ENCODE measurements at regions not wholly inside any gene's neighbourhood (a gene's known extent, or its start where the extent isn't known, plus 50 kb on each side); places are given as distances from the start of the nearest gene placed in this dataset.
"Not testable (repeated sequence)": the region's sequence is repeated elsewhere in the genome, so short reads cannot be mapped to it uniquely, and the experiment has no call there.

GRCh38 chr17:53628011-53628410 lies 194.7 kb upstream of the KIF2B start:
- peak; percentile 90 for ATAC-seq
- TF ChIP-seq ZNF70 (CRISPR knock-in tag; IDR thresholded peaks at IDR 0.05) (no peak), ISL1 (CRISPR knock-in tag; IDR thresholded peaks at IDR 0.05) (peak; percentile 76)

- ATAC-seq, result peak; percentile 71
- TF ChIP-seq TOX (CRISPR knock-in tag; IDR thresholded peaks at IDR 0.05; ENCODE audit: borderline replicate concordance), result no peak
- TF ChIP-seq ISL1 (CRISPR knock-in tag; IDR thresholded peaks at IDR 0.05), result no peak
- TF ChIP-seq ESRRG (CRISPR knock-in tag; IDR thresholded peaks at IDR 0.05), result no peak
- TF ChIP-seq CSDC2 (CRISPR knock-in tag; IDR thresholded peaks at IDR 0.05), result no peak
- no peak for TF ChIP-seq GLIS3 (CRISPR knock-in tag; IDR thresholded peaks at IDR 0.05)
- TF ChIP-seq ZFP3 (CRISPR knock-in tag; IDR thresholded peaks at IDR 0.05), result no peak
- TF ChIP-seq ZNF8 (CRISPR knock-in tag; IDR thresholded peaks at IDR 0.05), result no peak
- no peak for TF ChIP-seq ZNF70 (CRISPR knock-in tag; IDR thresholded peaks at IDR 0.05)
- TF ChIP-seq SNAI2 (CRISPR knock-in tag; IDR thresholded peaks at IDR 0.05), result no peak
- TF ChIP-seq ZC3H10 (CRISPR knock-in tag; IDR thresholded peaks at IDR 0.05), result no peak
- TF ChIP-seq RARB (CRISPR knock-in tag; IDR thresholded peaks at IDR 0.05), result no peak
- no peak for TF ChIP-seq ARNTL (CRISPR knock-in tag; IDR thresholded peaks at IDR 0.05; ENCODE audit: borderline replicate concordance, low read depth)
- no peak for TF ChIP-seq TCF4 (CRISPR knock-in tag; IDR thresholded peaks at IDR 0.05; ENCODE audit: borderline replicate concordance)
- TF ChIP-seq CSRNP3 (CRISPR knock-in tag; IDR thresholded peaks at IDR 0.05), result no peak
- TF ChIP-seq ZNF565 (CRISPR knock-in tag; conservative IDR thresholded peaks at IDR 0.05; ENCODE audit: low read depth), result no peak
- no peak for TF ChIP-seq ZFP30 (CRISPR knock-in tag; IDR thresholded peaks at IDR 0.05)
- TF ChIP-seq CREB5 (CRISPR knock-in tag; IDR thresholded peaks at IDR 0.05; ENCODE audit: low read depth), result no peak
- no peak for TF ChIP-seq BACH2 (CRISPR knock-in tag; IDR thresholded peaks at IDR 0.05; ENCODE audit: borderline replicate concordance)
- TF ChIP-seq POU6F1 (CRISPR knock-in tag; IDR thresholded peaks at IDR 0.05; ENCODE audit: borderline replicate concordance, low read depth), result no peak
- no peak for TF ChIP-seq PATZ1 (CRISPR knock-in tag; IDR thresholded peaks at IDR 0.05; ENCODE audit: borderline replicate concordance)
Measured at GRCh38 chr17:53627511-53627910, 195.2 kb upstream of the KIF2B start.

GRCh38 chr17:53626286-53626685 lies 196.4 kb upstream of the KIF2B start:
- TF ChIP-seq ZNF8 (CRISPR knock-in tag; IDR thresholded peaks at IDR 0.05), result no peak
- TF ChIP-seq SNAI2 (CRISPR knock-in tag; IDR thresholded peaks at IDR 0.05), result no peak
- peak; percentile 73 for TF ChIP-seq ISL1 (CRISPR knock-in tag; IDR thresholded peaks at IDR 0.05)
- 0 out of 2 replicates have a peak, but pooled peaks have one; percentile 10 for TF ChIP-seq TOX (CRISPR knock-in tag; IDR thresholded peaks at IDR 0.05; ENCODE audit: borderline replicate concordance)
- TF ChIP-seq CSDC2 (CRISPR knock-in tag; IDR thresholded peaks at IDR 0.05), result no peak
- no peak for TF ChIP-seq ZNF565 (CRISPR knock-in tag; conservative IDR thresholded peaks at IDR 0.05; ENCODE audit: low read depth)
- ATAC-seq, result peak; percentile 71

GRCh38 chr17:53619025-53619424 lies 203.7 kb upstream of the KIF2B start:
- ATAC-seq, result no peak
- no peak for TF ChIP-seq RARB (CRISPR knock-in tag; IDR thresholded peaks at IDR 0.05)

GRCh38 chr17:53608208-53608607 lies 214.5 kb upstream of the KIF2B start:
- ATAC-seq, result not testable (repeated sequence)

GRCh38 chr17:53607475-53607874 lies 215.3 kb upstream of the KIF2B start:
- no peak for ATAC-seq
- TF ChIP-seq ZNF8 (CRISPR knock-in tag; IDR thresholded peaks at IDR 0.05), result no peak
- TF ChIP-seq ARNTL (CRISPR knock-in tag; IDR thresholded peaks at IDR 0.05; ENCODE audit: borderline replicate concordance, low read depth), result no peak
- no peak for TF ChIP-seq GLIS3 (CRISPR knock-in tag; IDR thresholded peaks at IDR 0.05)
- TF ChIP-seq RARB (CRISPR knock-in tag; IDR thresholded peaks at IDR 0.05), result no peak
- no peak for TF ChIP-seq SNAI2 (CRISPR knock-in tag; IDR thresholded peaks at IDR 0.05)
- TF ChIP-seq CREB5 (CRISPR knock-in tag; IDR thresholded peaks at IDR 0.05; ENCODE audit: low read depth), result no peak
- TF ChIP-seq ISL1 (CRISPR knock-in tag; IDR thresholded peaks at IDR 0.05), result no peak
- no peak for TF ChIP-seq TCF4 (CRISPR knock-in tag; IDR thresholded peaks at IDR 0.05; ENCODE audit: borderline replicate concordance)
- no peak for TF ChIP-seq ZC3H10 (CRISPR knock-in tag; IDR thresholded peaks at IDR 0.05)
- TF ChIP-seq ZNF70 (CRISPR knock-in tag; IDR thresholded peaks at IDR 0.05), result no peak
- no peak for TF ChIP-seq ESRRG (CRISPR knock-in tag; IDR thresholded peaks at IDR 0.05)
- TF ChIP-seq PPARA (CRISPR knock-in tag; IDR thresholded peaks at IDR 0.05; ENCODE audit: borderline replicate concordance), result no peak
- no peak for TF ChIP-seq CSDC2 (CRISPR knock-in tag; IDR thresholded peaks at IDR 0.05)
- no peak for TF ChIP-seq PATZ1 (CRISPR knock-in tag; IDR thresholded peaks at IDR 0.05; ENCODE audit: borderline replicate concordance)

Measured in SK-N-SH treated with all-trans-retinoic acid at 6 μM for 48 hours (cell line).